ENCODE measurements at regions not wholly inside any gene's neighbourhood (a gene's known extent, or its start where the extent isn't known, plus 50 kb on each side); places are given as distances from the start of the nearest gene placed in this dataset.

DNA sequence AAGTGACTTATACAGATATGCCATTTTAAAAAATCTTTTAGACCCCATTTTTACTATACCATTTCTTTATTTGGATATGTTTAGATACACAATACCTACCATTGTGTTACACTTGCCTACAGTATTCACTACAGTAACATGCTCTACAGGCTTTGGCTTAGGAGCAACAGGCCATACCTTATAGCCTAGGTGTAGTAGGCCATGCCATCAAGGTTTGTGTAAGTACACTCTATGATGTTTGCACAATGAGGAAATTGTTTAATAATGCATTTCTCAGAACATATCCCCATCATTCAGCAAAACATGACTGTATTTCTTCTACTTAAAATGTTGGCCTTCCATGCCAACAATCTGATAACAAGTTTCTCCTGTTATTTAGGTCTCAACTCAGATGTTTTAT lies 1559.5 kb upstream of the TENM4 start:
- no peak for TF ChIP-seq CTCF (IDR thresholded peaks at IDR 0.05)
- TF ChIP-seq EP300 (IDR thresholded peaks at IDR 0.05), result no peak
- TF ChIP-seq POLR2A (IDR thresholded peaks at IDR 0.05), result no peak
